Hepatocyte (in vitro differentiated cells): ENCODE measurements at regions not wholly inside any gene's neighbourhood (a gene's known extent, or its start where the extent isn't known, plus 50 kb on each side); places are given as distances from the start of the nearest gene placed in this dataset.
A peak's percentile ranks its signal among the peaks of the same experiment; 100 is the strongest.

Experiments
- DNase-seq: peaks from one replicate; pipeline ENCODE4 v3.0.0-alpha.2; 2016; ENCODE audit warnings: low spot score
- H2AFZ ChIP-seq: fragments of 200-600 bp; sonication (generic); 2 replicates; pipeline ENCODE4 v1.6.0; 2016; ENCODE audit warnings: antibody characterized with exemption, mild to moderate bottlenecking
- H3K27ac ChIP-seq: fragments of 200-600 bp; sonication (generic); 2 replicates; pipeline ENCODE4 v1.5.1; 2016; ENCODE audit warnings: mild to moderate bottlenecking
- H3K27me3 ChIP-seq: fragments of 200-600 bp; sonication (generic); 2 replicates; pipeline ENCODE4 v1.6.1; 2016
- H3K36me3 ChIP-seq: fragments of 200-600 bp; sonication (generic); replicated peaks from 2 replicates; pipeline ENCODE4 v1.5.1; 2016; ENCODE audit warnings: low read depth; ENCODE audit not compliant: insufficient read depth
- H3K4me1 ChIP-seq: fragments of 200-600 bp; sonication (generic); 2 replicates; pipeline ENCODE4 v1.5.1; 2016; ENCODE audit warnings: mild to moderate bottlenecking, moderate library complexity; ENCODE audit not compliant: insufficient read depth
- H3K4me2 ChIP-seq: fragments of 200-600 bp; sonication (generic); 2 replicates; pipeline ENCODE4 v1.6.0; 2016
- H3K4me3 ChIP-seq: fragments of 200-600 bp; sonication (generic); 2 replicates; pipeline ENCODE4 v1.5.1; 2016; ENCODE audit warnings: mild to moderate bottlenecking
- H3K79me2 ChIP-seq: fragments of 200-600 bp; sonication (generic); 2 replicates; pipeline ENCODE4 v1.6.0; 2017; ENCODE audit warnings: mild to moderate bottlenecking
- H3K9me2 ChIP-seq: fragments of 200-600 bp; sonication (generic); replicated peaks from 2 replicates; pipeline ENCODE4 v1.6.0; 2017; ENCODE audit warnings: mild to moderate bottlenecking; ENCODE audit not compliant: insufficient read depth
- H3K9me3 ChIP-seq: fragments of 200-600 bp; sonication (generic); 2 replicates; pipeline ENCODE4 v1.5.1; 2016; ENCODE audit warnings: low read depth, mild to moderate bottlenecking
- H4K20me1 ChIP-seq: fragments of 200-600 bp; sonication (generic); 2 replicates; pipeline ENCODE4 v1.6.0; 2016; ENCODE audit warnings: mild to moderate bottlenecking; ENCODE audit not compliant: insufficient read depth, poor library complexity, severe bottlenecking
- EZH2 ChIP-seq: fragments of 200-600 bp; sonication (generic); IDR thresholded peaks from 2 replicates; pipeline ENCODE4 v1.6.1; 2016; ENCODE audit warnings: antibody characterized with exemption, mild to moderate bottlenecking, borderline replicate concordance
- EZH2phosphoT487 ChIP-seq: fragments of 200-600 bp; sonication (generic); IDR thresholded peaks from one replicate; pipeline ENCODE4 v1.6.1; 2018; ENCODE audit warnings: antibody characterized with exemption, mild to moderate bottlenecking, low read depth, moderate library complexity; ENCODE audit not compliant: unreplicated experiment, severe bottlenecking
- WGBS: methylation state at CpG from one replicate; pipeline ENCODE4 v1.1.6; 2016; ENCODE audit warnings: low lambda C conversion rate; ENCODE audit errors: missing lambda C conversion rate; 5-methylcytosine and 5-hydroxymethylcytosine counted together
- TF ChIP-seq, protein P1 (sequence below): fragments of 200-600 bp; sonication (generic); IDR thresholded peaks from 2 replicates; pipeline ENCODE4 v1.5.1; 2016; ENCODE audit warnings: antibody characterized with exemption, mild to moderate bottlenecking; ENCODE audit not compliant: poor library complexity

DNA sequence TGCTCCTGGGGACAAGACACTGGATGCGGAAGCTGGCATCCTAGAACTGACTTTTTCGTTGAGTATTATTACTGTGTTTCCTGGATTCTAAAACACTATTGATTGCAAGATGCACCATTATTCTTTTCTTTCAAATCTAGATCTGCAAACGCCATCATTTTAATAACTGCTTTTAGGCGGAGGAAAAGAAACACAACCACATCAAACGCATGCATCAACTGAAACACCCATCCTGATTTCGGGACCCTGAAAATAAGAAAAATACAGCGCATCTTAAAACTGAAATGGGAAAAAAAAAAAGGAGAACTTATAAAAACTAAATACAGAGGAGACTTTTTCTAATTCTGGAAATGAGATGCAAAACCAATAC is 103.7 kb upstream of the MAX start:
- Histone ChIP-seq H3K4me3 (no peak overlapping the region), H3K27me3 (no peaks in the 10 kb centered on the region), H3K4me1 (peaks cover 7% of the 10 kb centered on the region), H3K79me2 (no peaks in the 10 kb centered on the region), H3K9me2 (no peaks in the 10 kb centered on the region), H3K27ac (no peak overlapping the region), H3K36me3 (no peaks in the 10 kb centered on the region), H3K9me3 (no peaks in the 10 kb centered on the region), H3K4me2 (no peak overlapping the region), H4K20me1 (no peaks in the 10 kb centered on the region), H2AFZ (no peak overlapping the region)
- TF ChIP-seq EZH2phosphoT487 (no peak), EZH2 (no peak)
- TF ChIP-seq, protein P1, sequence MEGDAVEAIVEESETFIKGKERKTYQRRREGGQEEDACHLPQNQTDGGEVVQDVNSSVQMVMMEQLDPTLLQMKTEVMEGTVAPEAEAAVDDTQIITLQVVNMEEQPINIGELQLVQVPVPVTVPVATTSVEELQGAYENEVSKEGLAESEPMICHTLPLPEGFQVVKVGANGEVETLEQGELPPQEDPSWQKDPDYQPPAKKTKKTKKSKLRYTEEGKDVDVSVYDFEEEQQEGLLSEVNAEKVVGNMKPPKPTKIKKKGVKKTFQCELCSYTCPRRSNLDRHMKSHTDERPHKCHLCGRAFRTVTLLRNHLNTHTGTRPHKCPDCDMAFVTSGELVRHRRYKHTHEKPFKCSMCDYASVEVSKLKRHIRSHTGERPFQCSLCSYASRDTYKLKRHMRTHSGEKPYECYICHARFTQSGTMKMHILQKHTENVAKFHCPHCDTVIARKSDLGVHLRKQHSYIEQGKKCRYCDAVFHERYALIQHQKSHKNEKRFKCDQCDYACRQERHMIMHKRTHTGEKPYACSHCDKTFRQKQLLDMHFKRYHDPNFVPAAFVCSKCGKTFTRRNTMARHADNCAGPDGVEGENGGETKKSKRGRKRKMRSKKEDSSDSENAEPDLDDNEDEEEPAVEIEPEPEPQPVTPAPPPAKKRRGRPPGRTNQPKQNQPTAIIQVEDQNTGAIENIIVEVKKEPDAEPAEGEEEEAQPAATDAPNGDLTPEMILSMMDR, result no peak
- 92% methylated on average over 7 of the region's 7 CpGs for WGBS
- no peak for DNase-seq

DNA sequence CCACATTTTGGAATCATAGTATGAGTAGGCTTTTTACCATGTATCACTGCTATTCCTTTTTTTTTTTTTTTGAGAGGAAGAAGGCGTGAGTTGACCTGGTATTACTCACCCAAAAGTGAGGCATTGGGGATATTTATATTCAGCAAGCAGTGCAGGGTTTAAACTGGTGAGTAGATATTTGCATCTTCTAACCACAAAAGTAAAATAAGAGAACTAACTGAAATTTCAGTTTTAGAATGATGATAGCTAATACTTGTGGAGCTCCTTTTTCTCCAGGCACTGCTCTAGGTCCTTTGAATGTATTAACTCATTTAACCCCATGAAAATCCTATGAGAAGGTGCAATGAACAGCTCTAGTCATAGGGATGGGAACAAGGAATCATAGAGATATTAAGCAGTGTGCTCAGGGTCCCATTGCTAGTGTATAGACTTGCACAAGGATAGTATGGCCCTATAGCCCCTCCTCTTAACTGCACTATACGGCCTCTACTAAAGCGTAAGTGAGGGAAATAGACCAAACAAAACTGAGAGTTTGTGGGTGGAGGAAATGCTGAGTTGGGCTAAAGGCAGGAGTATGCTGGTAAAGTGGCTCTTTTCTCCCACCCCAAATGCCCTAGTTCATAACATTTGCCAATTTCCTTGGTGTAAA is 104.3 kb upstream of the MAX start:
- H3K27ac ChIP-seq, result no peak overlapping the region

DNA sequence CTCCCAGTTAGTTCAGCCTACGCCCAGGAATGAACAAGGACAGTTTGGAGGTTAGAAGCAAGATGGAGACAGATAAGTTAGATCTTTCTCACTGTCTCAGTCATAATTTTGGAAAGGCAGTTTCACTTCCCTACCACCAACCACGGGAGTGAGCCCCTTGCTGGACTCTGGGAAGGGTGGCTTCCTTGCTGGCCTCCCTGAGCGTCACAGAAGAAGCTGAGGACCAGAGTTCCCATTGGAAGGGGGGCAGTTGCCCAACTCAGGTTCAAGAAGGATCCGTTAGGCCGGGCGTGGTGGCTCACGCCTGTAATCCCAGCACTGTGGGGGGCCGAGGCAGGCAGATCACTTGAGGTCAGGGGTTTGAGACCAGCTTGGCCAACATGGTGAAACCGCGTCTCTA is 106.2 kb upstream of the MAX start:
- Histone ChIP-seq H3K4me2 (no peak overlapping the region), H3K36me3 (no peaks in the 10 kb centered on the region), H4K20me1 (no peaks in the 10 kb centered on the region), H3K9me2 (no peaks in the 10 kb centered on the region), H3K4me1 (peaks cover 15% of the 10 kb centered on the region), H3K9me3 (no peaks in the 10 kb centered on the region), H2AFZ (no peak overlapping the region), H3K79me2 (no peaks in the 10 kb centered on the region), H3K4me3 (no peak overlapping the region), H3K27me3 (no peaks in the 10 kb centered on the region), H3K27ac (peak overlapping the region; percentile 44)
- TF ChIP-seq EZH2phosphoT487 (no peak), EZH2 (no peak)
- TF ChIP-seq, protein P1, result no peak
- no peak for DNase-seq
- 95% methylated on average over 10 of the region's 10 CpGs for WGBS

More for the DNA sequence above, 104.3 kb upstream of the MAX start:
- no peak for DNase-seq
- H3K27me3 ChIP-seq, result no peaks in the 10 kb centered on the region
- no peaks in the 10 kb centered on the region for H3K36me3 ChIP-seq
- no peak overlapping the region for H3K4me3 ChIP-seq
- no peaks in the 10 kb centered on the region for H3K79me2 ChIP-seq
- no peak overlapping the region for H2AFZ ChIP-seq
- no peaks in the 10 kb centered on the region for H4K20me1 ChIP-seq
- WGBS, result 89% methylated on average over 3 of the region's 3 CpGs
- peaks cover 11% of the 10 kb centered on the region for H3K4me1 ChIP-seq
- no peak overlapping the region for H3K4me2 ChIP-seq
- TF ChIP-seq, protein P1, result no peak
- no peak for TF ChIP-seq EZH2phosphoT487
- TF ChIP-seq EZH2, result no peak
- no peaks in the 10 kb centered on the region for H3K9me3 ChIP-seq
- no peaks in the 10 kb centered on the region for H3K9me2 ChIP-seq
